ENCODE measurements at regions not wholly inside any gene's neighbourhood (a gene's known extent, or its start where the extent isn't known, plus 50 kb on each side); places are given as distances from the start of the nearest gene placed in this dataset.

DNA sequence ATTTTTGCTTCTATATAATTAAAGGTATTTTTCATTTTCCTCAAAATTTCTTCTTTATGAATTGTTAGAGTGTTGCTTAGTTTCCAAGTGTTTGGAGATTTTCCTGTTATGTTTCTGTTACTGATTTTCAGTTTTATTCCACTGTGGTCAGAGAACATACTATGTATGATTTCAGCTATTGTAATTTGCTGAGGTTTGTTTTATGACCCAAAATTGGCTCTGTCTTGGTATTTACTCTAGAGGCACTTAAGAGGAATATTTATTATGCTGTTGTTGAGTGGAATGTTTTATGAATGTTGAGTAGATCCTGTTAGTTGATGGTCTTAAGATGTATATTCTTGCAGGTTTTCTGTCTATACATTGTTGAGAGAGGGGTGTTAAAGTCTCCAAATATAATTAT lies 263.5 kb downstream of the PABPC4L start:
- TF ChIP-seq, protein P1, sequence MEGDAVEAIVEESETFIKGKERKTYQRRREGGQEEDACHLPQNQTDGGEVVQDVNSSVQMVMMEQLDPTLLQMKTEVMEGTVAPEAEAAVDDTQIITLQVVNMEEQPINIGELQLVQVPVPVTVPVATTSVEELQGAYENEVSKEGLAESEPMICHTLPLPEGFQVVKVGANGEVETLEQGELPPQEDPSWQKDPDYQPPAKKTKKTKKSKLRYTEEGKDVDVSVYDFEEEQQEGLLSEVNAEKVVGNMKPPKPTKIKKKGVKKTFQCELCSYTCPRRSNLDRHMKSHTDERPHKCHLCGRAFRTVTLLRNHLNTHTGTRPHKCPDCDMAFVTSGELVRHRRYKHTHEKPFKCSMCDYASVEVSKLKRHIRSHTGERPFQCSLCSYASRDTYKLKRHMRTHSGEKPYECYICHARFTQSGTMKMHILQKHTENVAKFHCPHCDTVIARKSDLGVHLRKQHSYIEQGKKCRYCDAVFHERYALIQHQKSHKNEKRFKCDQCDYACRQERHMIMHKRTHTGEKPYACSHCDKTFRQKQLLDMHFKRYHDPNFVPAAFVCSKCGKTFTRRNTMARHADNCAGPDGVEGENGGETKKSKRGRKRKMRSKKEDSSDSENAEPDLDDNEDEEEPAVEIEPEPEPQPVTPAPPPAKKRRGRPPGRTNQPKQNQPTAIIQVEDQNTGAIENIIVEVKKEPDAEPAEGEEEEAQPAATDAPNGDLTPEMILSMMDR (IDR thresholded peaks at IDR 0.05), result no peak
- no peak for TF ChIP-seq POLR2A (IDR thresholded peaks at IDR 0.05)
- TF ChIP-seq EP300 (IDR thresholded peaks at IDR 0.05), result no peak
- no peak for TF ChIP-seq POLR2AphosphoS5 (IDR thresholded peaks at IDR 0.05)

Data from sigmoid colon (tissue), 4 donors.